Sigmoid colon (tissue), 4 donors: ENCODE measurements at regions not wholly inside any gene's neighbourhood (a gene's known extent, or its start where the extent isn't known, plus 50 kb on each side); places are given as distances from the start of the nearest gene placed in this dataset.

Source experiments
- CTCF ChIP-seq, 4 experiments: fragments of 450-650 bp in 3 of 4; fragments of 200-600 bp in 1 of 4; IDR thresholded peaks; one replicate each; pipeline ENCODE4 v1.5.1; 2016 to 2019; ENCODE audit warnings: antibody characterized with exemption in 4 of 4, mild to moderate bottlenecking in 3 of 4, moderate library complexity in 2 of 4
- EP300 ChIP-seq, 4 donors: sonication (generic); formaldehyde crosslinking; IDR thresholded peaks; one replicate each; pipeline ENCODE4 v1.6.1; 2017; ENCODE audit warnings: antibody characterized with exemption in 4 of 4
- POLR2A ChIP-seq, 2 donors: fragments of 450-650 bp; IDR thresholded peaks; one replicate each; pipeline ENCODE4 v1.6.1; 2016; ENCODE audit warnings: antibody characterized with exemption in 2 of 2, mild to moderate bottlenecking in 2 of 2, moderate library complexity in 2 of 2
- POLR2AphosphoS5 ChIP-seq, 4 donors: sonication (generic); formaldehyde crosslinking; IDR thresholded peaks; one replicate each; pipeline ENCODE4 v1.6.1; 2017; ENCODE audit warnings: antibody characterized with exemption in 4 of 4

GRCh38 chr1:67941155-67941554, 107.9 kb upstream of the GNG12 start:
- no peak for TF ChIP-seq POLR2A (IDR thresholded peaks at IDR 0.05)
- TF ChIP-seq CTCF (IDR thresholded peaks at IDR 0.05) = no peak
- TF ChIP-seq POLR2AphosphoS5 (IDR thresholded peaks at IDR 0.05) = no peak
- TF ChIP-seq EP300 (IDR thresholded peaks at IDR 0.05) = no peak
